HG03196 (cell line): ENCODE measurements at regions not wholly inside any gene's neighbourhood (a gene's known extent, or its start where the extent isn't known, plus 50 kb on each side); places are given as distances from the start of the nearest gene placed in this dataset.
A peak's percentile ranks its signal among the peaks of the same experiment; 100 is the strongest.

Experiments used
- ATAC-seq: cut with Tn5 transposase; IDR thresholded peaks from one replicate; pipeline ENCODE4 v1.9.1; 2021; ENCODE audit not compliant: unreplicated experiment

DNA sequence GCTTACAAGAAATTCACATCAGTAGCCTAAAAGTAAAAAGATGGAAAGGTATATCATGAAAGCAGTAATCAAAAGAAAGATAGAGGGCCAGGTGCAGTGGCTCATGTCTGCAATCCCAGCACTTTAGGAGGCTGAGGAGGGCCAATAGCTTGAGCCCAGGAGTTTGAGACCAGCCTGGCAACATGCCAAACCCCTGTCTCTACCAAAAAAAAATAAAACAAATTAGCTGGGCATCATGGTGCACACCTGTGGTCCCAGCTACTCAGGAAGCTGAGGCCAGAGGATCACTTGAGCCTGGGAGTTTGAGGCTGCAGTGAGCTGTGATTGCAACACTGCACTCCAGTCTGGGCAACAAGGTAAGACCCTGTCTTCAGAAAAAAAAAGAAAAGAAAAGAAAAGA, 55.5 kb downstream of the GSPT2 start:
- no peak for ATAC-seq

- ATAC-seq: peak; percentile 91
Observed at GRCh38 chrX:51802917-51803688, 59.9 kb downstream of the GSPT2 start.

- no peak for ATAC-seq
Observed at GRCh38 chrX:51803833-51804232, 60.6 kb downstream of the GSPT2 start.

DNA sequence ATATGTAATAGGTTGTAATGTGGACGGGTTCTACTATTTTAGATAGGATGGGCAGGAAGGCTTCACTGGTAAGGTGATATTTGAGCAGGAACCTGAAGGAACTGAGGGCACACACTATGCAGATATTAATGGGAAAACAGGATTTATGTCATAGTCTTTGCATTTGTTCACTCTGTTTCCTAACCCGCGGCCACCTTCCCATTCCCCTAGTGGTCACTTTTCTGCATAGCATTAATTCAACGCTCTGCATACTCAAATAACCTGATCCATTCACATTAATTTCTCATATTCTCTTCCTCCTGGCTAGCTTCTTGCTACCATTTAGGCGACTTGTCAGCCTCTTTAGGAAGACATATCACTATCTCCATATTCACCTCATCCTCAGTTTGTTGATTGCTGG, 61.5 kb downstream of the GSPT2 start:
- ATAC-seq: no peak

GRCh38 chrX:51813886-51814460, 70.7 kb downstream of the GSPT2 start:
- ATAC-seq: no peak

- no peak for ATAC-seq
Observed at GRCh38 chrX:51824061-51824460, 69.4 kb upstream of the MAGED1 start.

GRCh38 chrX:51825436-51825835, 68.0 kb upstream of the MAGED1 start:
- ATAC-seq: no peak

- ATAC-seq: no peak
Observed at GRCh38 chrX:51834076-51834475, 59.3 kb upstream of the MAGED1 start.

- ATAC-seq: no peak
Observed at GRCh38 chrX:51836823-51837222, 56.6 kb upstream of the MAGED1 start.

- ATAC-seq: no peak
Observed at GRCh38 chrX:51837451-51837850, 56.0 kb upstream of the MAGED1 start.

DNA sequence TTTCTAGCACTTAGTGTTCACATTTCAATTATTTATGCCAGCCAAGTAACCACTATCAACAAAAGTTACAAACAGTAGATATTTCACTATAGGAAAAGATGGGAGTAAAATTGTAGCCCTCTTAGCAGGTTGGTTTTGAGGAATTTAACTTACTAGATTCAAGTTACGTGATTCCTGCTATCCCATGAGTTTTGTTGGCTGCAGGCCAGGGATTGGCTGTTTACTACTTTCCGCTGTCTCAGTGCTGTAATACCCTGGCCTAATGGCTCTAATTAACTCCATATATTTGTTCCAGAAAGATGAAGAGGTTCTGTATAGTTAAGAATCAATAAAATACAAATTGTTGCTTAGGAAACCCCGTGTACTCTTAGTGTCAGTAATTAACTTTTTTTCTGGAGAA, 55.5 kb upstream of the MAGED1 start:
- no peak for ATAC-seq
